ENCODE measurements at regions not wholly inside any gene's neighbourhood (a gene's known extent, or its start where the extent isn't known, plus 50 kb on each side); places are given as distances from the start of the nearest gene placed in this dataset.

DNA sequence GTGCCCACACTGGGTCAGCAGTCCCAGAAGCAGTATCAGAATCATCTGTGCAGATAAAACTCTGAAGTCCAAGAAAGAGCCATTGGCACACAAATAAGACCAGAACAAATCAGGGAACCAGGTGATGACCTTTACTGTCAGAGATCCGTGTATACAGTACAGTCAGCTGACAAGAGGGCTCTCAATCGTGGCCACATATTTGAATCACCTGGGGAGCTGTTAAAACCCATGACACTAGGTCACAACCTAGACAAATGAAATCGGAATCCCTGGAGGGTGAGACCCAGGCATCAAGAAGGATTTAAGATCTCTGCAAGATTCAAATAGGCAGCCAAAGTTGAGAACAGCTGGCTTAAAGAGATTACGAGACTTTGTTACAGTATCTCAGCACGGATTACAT lies 807.1 kb downstream of the RNF144A start:
- no peak for TF ChIP-seq CTCF (conservative IDR thresholded peaks at IDR 0.05; ENCODE audit: low read depth, low read length)
- H3K4me3 ChIP-seq (ENCODE audit: low read length), result no peak overlapping the region
- DNase-seq (ENCODE audit: low read depth), result no peak

DNA sequence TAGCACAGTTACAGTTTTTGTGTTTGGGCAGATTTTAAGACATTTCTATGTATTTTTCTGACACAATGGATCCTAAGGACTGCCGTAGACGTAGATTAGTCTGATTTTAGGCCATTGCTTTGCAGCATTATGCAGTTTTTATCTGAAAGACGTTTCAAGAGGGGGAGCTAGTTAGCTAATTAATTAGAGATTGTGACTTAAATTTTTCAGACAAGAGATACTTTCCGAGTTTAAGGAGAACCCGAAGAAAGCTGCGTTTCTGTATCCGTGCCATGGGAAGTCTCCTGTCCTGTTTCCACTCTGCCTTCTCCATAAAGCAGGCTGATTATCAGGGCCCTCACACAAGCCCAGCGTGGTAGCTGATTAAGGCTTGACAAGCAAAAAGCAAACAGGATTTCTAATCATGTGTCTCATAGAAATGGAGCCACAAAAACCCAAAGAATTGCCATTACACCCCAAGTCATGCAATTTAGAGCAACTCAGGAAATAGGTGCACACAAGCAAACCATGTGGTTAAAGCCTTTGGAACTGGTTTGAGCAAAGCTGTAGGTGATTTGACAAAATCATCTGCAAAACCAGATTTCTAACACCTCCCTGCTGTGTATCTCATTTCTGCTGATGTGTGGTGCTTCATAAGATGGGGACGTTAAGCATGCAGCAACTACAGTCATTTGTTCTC lies 808.1 kb downstream of the RNF144A start:
- no peak for DNase-seq (ENCODE audit: low read depth)
- no peak overlapping the region for H3K4me3 ChIP-seq (ENCODE audit: low read length)
- TF ChIP-seq CTCF (conservative IDR thresholded peaks at IDR 0.05; ENCODE audit: low read depth, low read length), result no peak

DNA sequence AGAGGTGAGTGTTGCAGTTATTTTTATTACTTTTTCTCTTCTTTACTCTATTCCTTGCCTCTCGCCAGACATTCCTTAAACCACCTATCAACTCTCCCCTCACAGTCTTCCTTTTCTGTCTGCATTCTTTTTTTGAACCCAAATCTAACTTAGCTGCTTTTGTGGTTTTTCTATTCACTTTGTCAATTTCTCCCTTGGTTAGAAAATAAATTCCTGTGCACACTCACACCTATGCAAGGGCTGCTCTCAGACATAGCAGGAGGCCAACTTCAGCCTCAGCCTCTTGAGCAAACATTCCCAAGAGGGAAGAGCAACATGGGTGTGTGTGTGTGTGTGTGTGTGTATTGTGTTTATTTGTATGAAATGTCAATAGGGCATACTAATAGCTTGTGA lies 808.6 kb downstream of the RNF144A start:
- no peak for DNase-seq (ENCODE audit: low read depth)
- no peak overlapping the region for H3K4me3 ChIP-seq (ENCODE audit: low read length)
- no peak for TF ChIP-seq CTCF (conservative IDR thresholded peaks at IDR 0.05; ENCODE audit: low read depth, low read length)

DNA sequence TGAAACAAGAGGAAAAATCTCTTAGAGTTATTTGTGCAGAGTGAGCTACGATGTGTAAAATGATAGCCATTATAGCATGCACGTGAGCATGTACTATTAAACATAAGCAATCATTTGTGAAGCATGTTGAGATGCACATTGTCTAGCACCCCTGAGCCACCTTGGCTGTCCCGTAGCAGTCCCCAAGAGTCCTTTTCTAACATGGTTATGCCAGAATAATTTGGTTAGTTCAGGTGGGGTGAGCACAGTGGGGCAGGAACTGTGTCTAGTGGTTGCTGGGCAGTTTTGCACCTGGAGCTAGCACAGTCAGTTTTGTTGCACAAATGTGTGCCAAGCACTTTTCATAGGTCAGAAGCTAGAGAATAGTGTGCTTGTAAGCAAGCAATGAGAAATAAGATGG lies 809.8 kb downstream of the RNF144A start:
- no peak for DNase-seq (ENCODE audit: low read depth)
- TF ChIP-seq CTCF (conservative IDR thresholded peaks at IDR 0.05; ENCODE audit: low read depth, low read length), result no peak
- no peak overlapping the region for H3K4me3 ChIP-seq (ENCODE audit: low read length)

- H3K4me3 ChIP-seq (ENCODE audit: low read length), result no peak overlapping the region
- no peak for DNase-seq (ENCODE audit: low read depth)
These were observed 811.2 kb downstream of the RNF144A start for GRCh38 chr2:7728388-7728787.

DNA sequence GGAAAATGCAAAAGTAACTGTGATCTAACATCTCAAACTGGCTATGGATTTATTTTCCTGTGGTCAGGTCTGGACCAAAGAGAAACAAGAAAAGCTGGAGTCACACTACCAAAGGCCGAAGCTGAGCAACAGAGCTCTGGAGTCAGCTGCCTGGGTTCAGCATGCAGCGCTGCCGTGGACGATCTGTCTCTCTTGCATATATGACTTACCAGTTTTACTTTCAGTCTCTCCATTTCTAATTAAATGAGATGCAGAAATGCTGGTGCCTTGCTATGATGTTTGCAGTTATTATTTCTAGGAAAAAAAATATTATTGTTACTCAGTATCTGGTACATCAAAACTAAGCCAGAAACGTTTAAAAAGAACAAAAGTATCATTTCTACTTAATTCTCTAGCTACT lies 813.2 kb downstream of the RNF144A start:
- H3K4me3 ChIP-seq (ENCODE audit: low read length), result no peak overlapping the region
- DNase-seq (ENCODE audit: low read depth), result no peak
- no peak for TF ChIP-seq CTCF (conservative IDR thresholded peaks at IDR 0.05; ENCODE audit: low read depth, low read length)

More at GRCh38 chr2:7728388-7728787, 811.2 kb downstream of the RNF144A start:
- TF ChIP-seq CTCF (conservative IDR thresholded peaks at IDR 0.05; ENCODE audit: low read depth, low read length), result no peak

DNA sequence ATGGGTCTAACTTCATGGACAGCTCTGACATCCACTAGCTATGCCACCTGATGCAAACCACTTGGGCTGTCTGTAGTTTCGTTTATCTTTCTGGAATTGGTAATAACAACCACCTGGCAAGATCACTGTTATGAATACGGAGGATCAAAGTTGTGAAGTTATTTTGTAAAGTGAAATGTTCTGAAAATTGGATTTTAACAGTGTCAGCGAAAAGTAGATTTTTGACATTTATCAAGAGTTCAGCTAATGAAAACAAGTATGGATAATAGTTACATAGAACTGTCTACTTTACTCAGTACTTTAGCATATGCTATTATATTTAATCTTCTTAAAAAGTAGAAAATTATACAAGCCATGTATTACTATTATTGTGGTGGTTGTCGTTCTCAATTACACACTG lies 813.8 kb downstream of the RNF144A start:
- DNase-seq (ENCODE audit: low read depth), result no peak
- H3K4me3 ChIP-seq (ENCODE audit: low read length), result no peak overlapping the region
- TF ChIP-seq CTCF (conservative IDR thresholded peaks at IDR 0.05; ENCODE audit: low read depth, low read length), result no peak

All from retinal pigment epithelial cell (primary cell).